ENCODE measurements at regions not wholly inside any gene's neighbourhood (a gene's known extent, or its start where the extent isn't known, plus 50 kb on each side); places are given as distances from the start of the nearest gene placed in this dataset.

- H3K9ac ChIP-seq (replicated peaks in 1 of 4; ENCODE audit: extremely low read depth in 1 of 4, low read depth in 3 of 4, low read length in 3 of 4), result no peak overlapping the region
- H4K8ac ChIP-seq (ENCODE audit: extremely low read depth, insufficient read depth, low read length), result no peak overlapping the region
- no peak overlapping the region for H3K14ac ChIP-seq (ENCODE audit: insufficient read length)
- no peak overlapping the region for H3K4me3 ChIP-seq (ENCODE audit: extremely low read depth in 1 of 4, insufficient read depth in 2 of 4, low read depth in 3 of 4, low read length in 4 of 4)
- no peak overlapping the region for H2BK5ac ChIP-seq (ENCODE audit: low read depth, low read length)
- FAIRE-seq (no peak), DNase-seq (ENCODE audit: low read depth in 1 of 2, low spot score in 2 of 2) (no peak)
- H3K27me3 ChIP-seq (replicated peaks in 1 of 4; ENCODE audit: control insufficient read depth in 3 of 4, extremely low read depth in 1 of 4, insufficient read depth in 3 of 4, low read length in 3 of 4), result no peaks in the 10 kb centered on the region
- no peak overlapping the region for H2BK12ac ChIP-seq (ENCODE audit: low read depth, low read length)
- no peak overlapping the region for H3K56ac ChIP-seq (replicated peaks; ENCODE audit: insufficient read length, low read depth, low read length)
- ChIA-PET CTCF (ENCODE audit: partially characterized antibody) (no interaction called here), POLR2A (ENCODE audit: partially characterized antibody) (no interaction called here)
- H2BK20ac ChIP-seq (ENCODE audit: low read length), result no peak overlapping the region
- no peak overlapping the region for H3K4ac ChIP-seq (replicated peaks; ENCODE audit: insufficient read length, low read depth, low read length)
- no peaks in the 10 kb centered on the region for H3K9me3 ChIP-seq (ENCODE audit: insufficient read depth in 2 of 2, low read depth in 1 of 2, low read length in 1 of 2)
- H3K18ac ChIP-seq (ENCODE audit: extremely low read depth, low read length), result no peak overlapping the region
- H2AK5ac ChIP-seq (ENCODE audit: low read depth, low read length), result no peak overlapping the region
- H4K91ac ChIP-seq (replicated peaks; ENCODE audit: insufficient read length, low read length), result no peak overlapping the region
- H3K4me2 ChIP-seq (ENCODE audit: insufficient read depth in 1 of 2, low read depth in 2 of 2, low read length in 2 of 2), result no peak overlapping the region
- no peak overlapping the region for H2AFZ ChIP-seq (ENCODE audit: low read length)
- H2BK15ac ChIP-seq (ENCODE audit: low read length), result no peak overlapping the region
- H4K5ac ChIP-seq (ENCODE audit: insufficient read length, low read depth, low read length), result no peak overlapping the region
- H2BK120ac ChIP-seq (replicated peaks; ENCODE audit: low read depth, low read length), result no peak overlapping the region
- no peaks in the 10 kb centered on the region for H3K23me2 ChIP-seq (ENCODE audit: low read depth, low read length)
- no peak overlapping the region for H3K27ac ChIP-seq (ENCODE audit: low read depth, low read length)
- no peaks in the 10 kb centered on the region for H3K36me3 ChIP-seq (ENCODE audit: control insufficient read depth in 2 of 4, insufficient read depth in 4 of 4, low read length in 3 of 4)
- H3K4me1 ChIP-seq (replicated peaks in 1 of 4; ENCODE audit: control insufficient read depth in 3 of 4, insufficient read depth in 4 of 4, low read length in 3 of 4), result peaks cover 0 to 4% (median 1%) of the 10 kb centered on the region in 4 experiments; a peak in 1 of 7 replicates
- 100% methylated on average over 1 of the region's 1 CpG; no CpG with 5 or more reads in 1 of the 2 experiments for WGBS, 2 experiments (ENCODE audit: extremely low coverage in 1 of 2, insufficient coverage in 1 of 2, insufficient read length in 1 of 2, insufficient replicate concordance in 2 of 2, low coverage in 1 of 2, low lambda C conversion rate in 2 of 2, missing lambda C conversion rate in 1 of 2)
- H3K23ac ChIP-seq (ENCODE audit: insufficient read length), result no peak overlapping the region
- H4K20me1 ChIP-seq (replicated peaks in 1 of 2; ENCODE audit: control insufficient read depth in 1 of 2, insufficient read depth in 2 of 2, low read length in 2 of 2), result no peaks in the 10 kb centered on the region
- no peak for TF ChIP-seq E2F6 (IDR thresholded peaks at IDR 0.05)
- TF ChIP-seq RAD21 (IDR thresholded peaks at IDR 0.05 in 1 of 2, conservative IDR thresholded peaks at IDR 0.05 in 1 of 2; ENCODE audit: low read depth in 2 of 2, low read length in 2 of 2), result no peak
- no peak for TF ChIP-seq CHD1 (IDR thresholded peaks at IDR 0.05; ENCODE audit: low read depth, low read length)
- TF ChIP-seq TEAD4 (IDR thresholded peaks at IDR 0.05; ENCODE audit: low read depth, low read length), result no peak
- no peak for TF ChIP-seq RXRA (IDR thresholded peaks at IDR 0.05; ENCODE audit: insufficient read depth, low read depth, low read length)
- TF ChIP-seq BACH1 (IDR thresholded peaks at IDR 0.05; ENCODE audit: low read length), result no peak
- TF ChIP-seq SAP30 (IDR thresholded peaks at IDR 0.05; ENCODE audit: insufficient read depth, insufficient replicate concordance, low read length), result no peak
- no peak for TF ChIP-seq CBX5 (IDR thresholded peaks at IDR 0.05; ENCODE audit: low read depth, low read length)
- TF ChIP-seq RBBP5 (IDR thresholded peaks at IDR 0.05; ENCODE audit: borderline replicate concordance, low read depth, low read length), result no peak
- no peak for TF ChIP-seq JUN (IDR thresholded peaks at IDR 0.05; ENCODE audit: low read depth, low read length)
- no peak for TF ChIP-seq NANOG (IDR thresholded peaks at IDR 0.05; ENCODE audit: insufficient read depth, low read depth, low read length, poor library complexity, severe bottlenecking)
- no peak for TF ChIP-seq SP4 (IDR thresholded peaks at IDR 0.05; ENCODE audit: low read length)
- TF ChIP-seq TAF7 (optimal IDR thresholded peaks at IDR 0.05; ENCODE audit: borderline replicate concordance, low read depth, low read length), result no peak
- TF ChIP-seq SIX5 (IDR thresholded peaks at IDR 0.05; ENCODE audit: low read depth, low read length), result no peak
- no peak for TF ChIP-seq CBX8 (IDR thresholded peaks at IDR 0.05; ENCODE audit: borderline replicate concordance, low read depth, low read length)
- H3K79me2 ChIP-seq (ENCODE audit: control insufficient read depth in 1 of 2, insufficient read depth in 2 of 2, low read length in 2 of 2), result no peaks in the 10 kb centered on the region
- no peaks in the 10 kb centered on the region for H3K79me1 ChIP-seq (ENCODE audit: low read depth, low read length)
Measured at GRCh38 chr3:117433427-117433826, 723.8 kb downstream of the TUSC7 start.
